ENCODE measurements at regions not wholly inside any gene's neighbourhood (a gene's known extent, or its start where the extent isn't known, plus 50 kb on each side); places are given as distances from the start of the nearest gene placed in this dataset.

- 11% methylated on average over 3 of the region's 3 CpGs for WGBS (ENCODE audit: insufficient coverage, insufficient replicate concordance, low lambda C conversion rate, missing lambda C conversion rate)
- ChIA-PET SMC1A (ENCODE audit: uncharacterized antibody, unreplicated experiment) (interaction anchor here (1.1 kb wide), 1 partner anchor 17 kb away, joined by 3 read pairs; no protein-coding TSS in a partner anchor), RAD21 (ENCODE audit: unreplicated experiment) (interaction anchor here (0.6 kb wide), 1 partner anchor 396 kb away, joined by 3 read pairs; no protein-coding TSS in a partner anchor), CTCF (interaction anchor here (1.6 kb wide), 2 partner anchors 10 to 40 kb away, joined by 3 read pairs; no protein-coding TSS in a partner anchor), POLR2A (interaction anchor here (0.6 kb wide), 1 partner anchor 526 kb away, joined by 5 read pairs; no protein-coding TSS in a partner anchor)
- H3K79me2 ChIP-seq (ENCODE audit: control insufficient read depth, insufficient read depth, low read length) = no peaks in the 10 kb centered on the region
- H3K4me1 ChIP-seq (ENCODE audit: control insufficient read depth, insufficient read depth, low read length) = no peaks in the 10 kb centered on the region
- H3K4me3 ChIP-seq = no peak overlapping the region
- in situ Hi-C loops (cut with MboI) (no loop called here), intact Hi-C loops (cut with micrococcal nuclease; ENCODE audit: unreplicated experiment) (no loop called here)
- ATAC-seq = no peak
- H3K9ac ChIP-seq (ENCODE audit: control insufficient read depth, insufficient read depth, low read length) = no peak overlapping the region
- H3K9me3 ChIP-seq (replicated peaks; ENCODE audit: control insufficient read depth, insufficient read depth, low read length) = no peaks in the 10 kb centered on the region
- FAIRE-seq = no peak
- H3K27me3 ChIP-seq (replicated peaks in 1 of 2; ENCODE audit: control insufficient read depth in 2 of 2, insufficient read depth in 2 of 2, low read length in 1 of 2) = no peaks in the 10 kb centered on the region
- H3K27ac ChIP-seq (ENCODE audit: control insufficient read depth, insufficient read depth) = no peak overlapping the region
- no peak overlapping the region for H2AFZ ChIP-seq (ENCODE audit: control insufficient read depth, low read depth, low read length)
- TF ChIP-seq SMARCA5 (IDR thresholded peaks at IDR 0.05) (no peak), KDM1A (IDR thresholded peaks at IDR 0.05; ENCODE audit: borderline replicate concordance) (no peak), SP1 (IDR thresholded peaks at IDR 0.05; ENCODE audit: low read depth, low read length) (no peak), ZNF622 (IDR thresholded peaks at IDR 0.05) (no peak), SUZ12 (IDR thresholded peaks at IDR 0.05; ENCODE audit: unreplicated experiment) (no peak), SREBF2 (IDR thresholded peaks at IDR 0.05; ENCODE audit: low read length) (no peak), IKZF2 (IDR thresholded peaks at IDR 0.05) (no peak), YY1 (IDR thresholded peaks at IDR 0.05; ENCODE audit: low read depth, low read length) (no peak), HDAC2 (IDR thresholded peaks at IDR 0.05) (no peak), TARDBP (IDR thresholded peaks at IDR 0.05; ENCODE audit: borderline replicate concordance) (no peak), TCF12 (IDR thresholded peaks at IDR 0.05; ENCODE audit: low read depth, low read length) (no peak), PAX8 (IDR thresholded peaks at IDR 0.05) (no peak), ATF7 (IDR thresholded peaks at IDR 0.05; ENCODE audit: low read depth) (no peak)
- no TSS peak for BruUV-seq (replicated peaks)
- DNase-seq (ENCODE audit: low read depth, low spot score) = no peak
- no peaks in the 10 kb centered on the region for H4K20me1 ChIP-seq (ENCODE audit: control insufficient read depth, insufficient read depth)
- no peak overlapping the region for H3K4me2 ChIP-seq (ENCODE audit: control insufficient read depth, insufficient read depth)
- no peaks in the 10 kb centered on the region for H3K36me3 ChIP-seq (ENCODE audit: control insufficient read depth in 2 of 2, insufficient read depth in 2 of 2, low read length in 1 of 2)
These were observed 138.4 kb upstream of the PRPS1L1 start for GRCh38 chr7:18166002-18166401.
